ENCODE measurements at regions not wholly inside any gene's neighbourhood (a gene's known extent, or its start where the extent isn't known, plus 50 kb on each side); places are given as distances from the start of the nearest gene placed in this dataset.

DNA sequence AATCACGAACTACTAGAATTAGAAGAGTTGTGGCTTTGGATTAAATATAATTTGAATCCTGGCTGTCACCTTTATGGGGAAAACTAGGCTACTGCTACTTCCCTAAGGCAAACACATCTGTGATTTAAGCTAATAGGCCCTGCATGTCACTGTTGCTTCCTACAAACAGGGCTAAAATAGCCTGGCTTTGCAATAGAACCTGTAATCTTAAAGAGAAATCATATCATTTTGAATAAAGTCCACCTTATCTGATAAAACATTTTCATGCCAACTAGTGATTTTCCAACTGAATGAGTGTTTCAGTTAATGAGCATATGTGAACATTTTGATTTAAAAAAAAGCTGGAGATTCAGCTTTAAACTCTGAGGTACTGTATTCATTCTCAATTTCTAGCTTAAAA lies 208.0 kb downstream of the GPR37 start:
- TF ChIP-seq, protein P1, sequence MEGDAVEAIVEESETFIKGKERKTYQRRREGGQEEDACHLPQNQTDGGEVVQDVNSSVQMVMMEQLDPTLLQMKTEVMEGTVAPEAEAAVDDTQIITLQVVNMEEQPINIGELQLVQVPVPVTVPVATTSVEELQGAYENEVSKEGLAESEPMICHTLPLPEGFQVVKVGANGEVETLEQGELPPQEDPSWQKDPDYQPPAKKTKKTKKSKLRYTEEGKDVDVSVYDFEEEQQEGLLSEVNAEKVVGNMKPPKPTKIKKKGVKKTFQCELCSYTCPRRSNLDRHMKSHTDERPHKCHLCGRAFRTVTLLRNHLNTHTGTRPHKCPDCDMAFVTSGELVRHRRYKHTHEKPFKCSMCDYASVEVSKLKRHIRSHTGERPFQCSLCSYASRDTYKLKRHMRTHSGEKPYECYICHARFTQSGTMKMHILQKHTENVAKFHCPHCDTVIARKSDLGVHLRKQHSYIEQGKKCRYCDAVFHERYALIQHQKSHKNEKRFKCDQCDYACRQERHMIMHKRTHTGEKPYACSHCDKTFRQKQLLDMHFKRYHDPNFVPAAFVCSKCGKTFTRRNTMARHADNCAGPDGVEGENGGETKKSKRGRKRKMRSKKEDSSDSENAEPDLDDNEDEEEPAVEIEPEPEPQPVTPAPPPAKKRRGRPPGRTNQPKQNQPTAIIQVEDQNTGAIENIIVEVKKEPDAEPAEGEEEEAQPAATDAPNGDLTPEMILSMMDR (IDR thresholded peaks at IDR 0.05) = no peak
- no peak for TF ChIP-seq EP300 (IDR thresholded peaks at IDR 0.05)
